AG09309 (cell line): ENCODE measurements at regions not wholly inside any gene's neighbourhood (a gene's known extent, or its start where the extent isn't known, plus 50 kb on each side); places are given as distances from the start of the nearest gene placed in this dataset.

Source experiments
- DNase-seq: peaks from one replicate; pipeline ENCODE4 v3.0.0-alpha.2; 2010; ENCODE audit warnings: low read depth
- H3K4me3 ChIP-seq: 2 replicates; pipeline ENCODE4 v1.5.1; 2011; ENCODE audit warnings: mild to moderate bottlenecking, low read depth, low read length, moderate library complexity; ENCODE audit not compliant: control insufficient read depth
- TF ChIP-seq, protein P1 (sequence below): IDR thresholded peaks from 2 replicates; pipeline ENCODE4 v1.5.1; 2011; ENCODE audit warnings: mild to moderate bottlenecking, low read depth, low read length, inconsistent platforms; ENCODE audit not compliant: insufficient read depth, control insufficient read depth; ENCODE audit errors: missing control alignments

DNA sequence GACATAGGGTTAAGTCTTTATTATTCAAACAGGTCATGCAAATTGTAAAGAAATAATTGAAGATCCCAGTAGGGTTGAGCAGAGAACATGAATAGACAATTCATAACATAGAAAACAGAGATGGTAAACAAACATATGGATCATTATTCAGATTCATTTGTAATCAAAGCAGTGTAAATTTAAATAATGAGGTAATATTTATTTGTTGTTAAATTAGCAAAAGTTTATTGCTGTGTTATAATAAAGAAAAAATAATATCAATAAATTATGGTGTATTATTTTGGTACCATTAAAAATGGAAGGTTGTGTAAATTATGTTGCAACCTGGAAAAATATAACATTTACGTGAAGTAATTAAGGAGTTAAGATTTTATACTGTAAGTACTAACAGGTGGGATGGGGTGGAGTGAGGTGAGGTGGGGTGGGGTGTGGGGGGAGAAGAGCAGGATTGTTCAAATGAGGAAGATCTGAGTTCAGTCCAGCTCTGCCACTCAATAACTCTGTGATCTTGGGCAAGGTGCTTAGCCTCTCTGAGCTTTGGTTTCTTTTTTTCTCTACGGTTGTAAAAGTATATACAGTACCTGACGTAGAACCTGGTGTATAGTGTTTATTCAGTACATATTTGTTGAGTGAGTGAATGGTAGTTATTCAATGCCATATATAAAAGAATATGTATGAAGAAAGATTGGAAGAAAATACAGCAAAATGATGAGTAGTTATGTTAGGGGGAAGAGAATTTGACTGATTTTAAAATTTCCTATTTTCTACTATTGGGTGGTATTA is 140.3 kb upstream of the KIF26B start:
- TF ChIP-seq, protein P1, sequence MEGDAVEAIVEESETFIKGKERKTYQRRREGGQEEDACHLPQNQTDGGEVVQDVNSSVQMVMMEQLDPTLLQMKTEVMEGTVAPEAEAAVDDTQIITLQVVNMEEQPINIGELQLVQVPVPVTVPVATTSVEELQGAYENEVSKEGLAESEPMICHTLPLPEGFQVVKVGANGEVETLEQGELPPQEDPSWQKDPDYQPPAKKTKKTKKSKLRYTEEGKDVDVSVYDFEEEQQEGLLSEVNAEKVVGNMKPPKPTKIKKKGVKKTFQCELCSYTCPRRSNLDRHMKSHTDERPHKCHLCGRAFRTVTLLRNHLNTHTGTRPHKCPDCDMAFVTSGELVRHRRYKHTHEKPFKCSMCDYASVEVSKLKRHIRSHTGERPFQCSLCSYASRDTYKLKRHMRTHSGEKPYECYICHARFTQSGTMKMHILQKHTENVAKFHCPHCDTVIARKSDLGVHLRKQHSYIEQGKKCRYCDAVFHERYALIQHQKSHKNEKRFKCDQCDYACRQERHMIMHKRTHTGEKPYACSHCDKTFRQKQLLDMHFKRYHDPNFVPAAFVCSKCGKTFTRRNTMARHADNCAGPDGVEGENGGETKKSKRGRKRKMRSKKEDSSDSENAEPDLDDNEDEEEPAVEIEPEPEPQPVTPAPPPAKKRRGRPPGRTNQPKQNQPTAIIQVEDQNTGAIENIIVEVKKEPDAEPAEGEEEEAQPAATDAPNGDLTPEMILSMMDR: no peak
- no peak overlapping the region for H3K4me3 ChIP-seq
- DNase-seq: no peak

DNA sequence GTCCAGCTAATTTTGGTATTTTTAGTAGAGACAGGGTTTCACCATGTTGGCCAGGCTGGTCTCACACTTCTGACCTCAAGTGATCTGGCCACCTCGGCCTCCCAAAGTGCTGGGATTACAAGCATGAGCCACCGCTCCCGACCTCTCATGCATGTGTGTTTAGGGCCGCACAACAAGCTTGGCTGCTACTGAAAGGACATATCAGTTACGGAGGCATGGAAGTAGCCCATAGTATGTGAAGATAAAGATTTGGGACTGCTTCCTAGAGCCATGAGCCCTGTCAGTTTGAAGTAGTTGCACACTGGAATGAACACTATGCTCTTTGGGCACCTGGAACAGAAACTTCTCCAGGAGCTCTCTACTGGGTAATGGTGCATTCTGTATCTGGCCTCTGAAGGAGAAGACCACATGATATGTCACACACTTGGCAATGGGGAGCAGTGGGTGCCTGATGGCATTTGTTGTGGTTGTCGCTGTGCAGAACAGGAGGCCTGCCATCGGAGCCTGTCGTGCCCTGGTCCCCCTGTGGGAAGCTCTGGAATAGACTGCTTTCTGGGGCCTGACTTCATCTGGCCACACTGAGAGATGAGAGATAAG is 144.7 kb upstream of the KIF26B start:
- no peak overlapping the region for H3K4me3 ChIP-seq
- DNase-seq: no peak
- TF ChIP-seq, protein P1: no peak

DNA sequence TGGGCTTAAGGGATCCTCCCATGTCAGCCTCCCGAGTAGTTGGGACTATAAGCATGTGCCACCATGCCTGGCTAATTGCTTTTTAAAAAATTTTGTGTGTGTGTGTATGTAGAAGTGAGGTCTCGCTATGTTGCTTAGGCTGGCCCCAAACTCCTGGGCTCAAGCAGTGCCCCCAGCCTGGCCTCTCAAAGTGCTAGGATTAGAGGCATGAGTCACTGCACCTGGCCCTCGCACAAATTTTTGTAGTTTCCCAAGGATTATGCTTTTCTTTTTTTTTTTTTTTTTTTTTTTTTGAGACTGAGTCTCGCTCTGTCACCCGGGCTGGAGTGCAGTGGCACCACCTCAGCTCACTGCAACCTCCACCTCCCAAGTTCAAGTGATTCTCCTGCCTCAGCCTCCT is 144.4 kb upstream of the HNRNPU start:
- no peak for DNase-seq
- no peak overlapping the region for H3K4me3 ChIP-seq
- TF ChIP-seq, protein P1: no peak

DNA sequence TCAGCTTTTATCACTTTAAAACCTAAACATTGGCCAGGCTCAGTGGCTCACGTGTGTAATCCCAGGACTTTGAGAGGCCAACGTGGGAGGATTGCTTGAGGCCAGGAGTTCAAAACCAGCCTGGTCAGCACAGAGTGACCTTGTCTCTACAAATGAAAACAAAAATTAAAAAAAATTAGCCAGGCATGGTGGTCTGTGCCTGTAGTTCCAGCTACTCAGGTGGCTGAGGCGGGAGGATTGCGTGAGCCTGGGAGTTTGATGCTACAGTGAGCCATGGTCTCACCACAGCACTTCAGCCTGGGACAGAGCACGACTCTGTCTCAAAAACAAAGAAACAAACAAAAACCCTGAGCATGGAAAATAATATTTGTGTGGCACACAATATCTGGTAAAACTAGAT is 143.5 kb upstream of the HNRNPU start:
- no peak for DNase-seq
- TF ChIP-seq, protein P1: no peak
- no peak overlapping the region for H3K4me3 ChIP-seq

DNA sequence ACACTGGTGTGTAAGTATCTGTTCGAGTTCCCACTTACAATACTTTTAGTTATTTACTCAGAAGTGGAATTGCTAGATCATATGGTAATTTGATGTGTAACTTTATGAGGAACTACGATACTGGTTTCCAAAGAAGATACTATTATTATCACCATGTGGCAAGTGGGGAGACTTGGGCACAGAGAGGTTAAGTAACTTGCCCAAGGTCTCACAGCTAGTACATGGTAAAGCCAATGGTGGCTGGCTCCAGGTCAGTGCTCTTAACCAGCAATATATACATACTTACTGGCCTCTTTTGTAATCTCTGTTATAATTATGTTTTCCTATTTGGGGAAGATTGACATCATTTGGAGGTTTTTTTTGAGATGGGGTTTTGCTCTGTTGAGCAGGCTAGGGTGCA is 138.9 kb upstream of the HNRNPU start:
- DNase-seq: no peak
- no peak overlapping the region for H3K4me3 ChIP-seq
- TF ChIP-seq, protein P1: no peak

DNA sequence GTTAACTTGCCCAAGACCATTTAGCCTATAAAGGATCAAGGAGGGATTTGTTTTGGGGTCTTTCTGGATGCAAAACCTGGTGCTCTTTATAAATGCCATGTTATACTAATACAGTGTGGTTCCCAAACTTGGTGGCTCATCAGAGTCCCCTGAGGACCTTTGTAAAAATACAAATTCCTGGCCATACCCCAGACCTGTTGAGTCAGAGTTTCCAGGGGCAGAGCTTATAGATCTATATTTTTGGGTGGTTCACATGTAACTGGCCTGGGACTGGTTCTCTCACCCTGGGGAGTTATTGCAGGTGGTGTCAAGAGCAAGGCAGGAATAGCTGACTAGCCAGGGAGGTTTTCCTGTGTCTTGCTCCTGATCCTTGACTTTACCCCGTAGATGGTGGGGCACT is 136.9 kb upstream of the HNRNPU start:
- TF ChIP-seq, protein P1: no peak
- no peak for DNase-seq
- no peak overlapping the region for H3K4me3 ChIP-seq
